IMR-90 (cell line): ENCODE measurements at regions not wholly inside any gene's neighbourhood (a gene's known extent, or its start where the extent isn't known, plus 50 kb on each side); places are given as distances from the start of the nearest gene placed in this dataset.

Source experiments
- ATAC-seq: fragments of 200-7000 bp; cut with Tn5 transposase; 2 replicates; pipeline ENCODE4 v1.9.1; 2020; ENCODE audit warnings: low read depth, mild to moderate bottlenecking, moderate library complexity
- BruUV-seq: library from RNA; stranded (reverse); fragments of 400-500 nt; replicated peaks from 2 replicates; lab custom pipeline; 2021; lab: Mats Ljungman, UMichigan
- CTCF ChIA-PET: fragments of 300-600 bp; formaldehyde crosslinking; extraction: SDS; loops from one replicate; lab custom pipeline; 2021; ENCODE audit warnings: antibody characterized with exemption; lab: Yijun Ruan, JAX
- POLR2A ChIA-PET: fragments of 300-600 bp; sonication (Branson Sonifier 250); formaldehyde crosslinking; loops from one replicate; lab custom pipeline; 2022; ENCODE audit warnings: antibody characterized with exemption; ENCODE audit not compliant: unreplicated experiment; lab: Charles Lee
- DNase-seq: peaks from one replicate; pipeline ENCODE4 v3.0.0; 2013
- H2AFZ ChIP-seq: replicated peaks from 2 replicates; pipeline ENCODE3; 2013; ENCODE audit warnings: low read length, mild to moderate bottlenecking; ENCODE audit not compliant: poor library complexity
- H2AK5ac ChIP-seq: 2 replicates; pipeline ENCODE4 v1.6.1; 2013; ENCODE audit warnings: low read depth, low read length, inconsistent platforms
- H2AK9ac ChIP-seq: replicated peaks from 2 replicates; pipeline ENCODE3; 2013; ENCODE audit warnings: mild to moderate bottlenecking, low read depth, low read length, moderate library complexity; ENCODE audit not compliant: poor library complexity
- H2BK120ac ChIP-seq: 2 replicates; pipeline ENCODE4 v1.6.1; 2013; ENCODE audit warnings: low read depth, low read length, inconsistent platforms
- H2BK15ac ChIP-seq: 3 replicates; pipeline ENCODE4 v1.6.1; 2013; ENCODE audit warnings: low read depth, low read length, inconsistent platforms
- H2BK20ac ChIP-seq: 2 replicates; pipeline ENCODE4 v1.6.1; 2013; ENCODE audit warnings: low read depth, mild to moderate bottlenecking, inconsistent platforms, low read length, moderate library complexity
- H2BK5ac ChIP-seq: 2 replicates; pipeline ENCODE4 v1.6.1; 2013; ENCODE audit warnings: mild to moderate bottlenecking, low read depth, low read length, inconsistent platforms; ENCODE audit not compliant: poor library complexity, severe bottlenecking
- H3K14ac ChIP-seq: replicated peaks from 2 replicates; pipeline ENCODE4 v1.6.1; 2013; ENCODE audit warnings: low read depth, low read length, inconsistent platforms
- H3K18ac ChIP-seq: 2 replicates; pipeline ENCODE4 v1.6.1; 2013; ENCODE audit warnings: low read depth, low read length, control low read depth
- H3K23ac ChIP-seq: 2 replicates; pipeline ENCODE4 v1.6.1; 2013; ENCODE audit warnings: low read depth, low read length, inconsistent platforms
- H3K27ac ChIP-seq: 2 replicates; pipeline ENCODE4 v1.5.1; 2013; ENCODE audit warnings: mild to moderate bottlenecking, control low read depth, low read length; ENCODE audit not compliant: insufficient read depth
- H3K27me3 ChIP-seq: 2 replicates; pipeline ENCODE4 v1.6.1; 2013; ENCODE audit warnings: low read length; ENCODE audit not compliant: control insufficient read depth, insufficient read depth
- H3K36me3 ChIP-seq: 2 replicates; pipeline ENCODE4 v1.6.1; 2013; ENCODE audit warnings: low read length, mixed read lengths; ENCODE audit not compliant: control insufficient read depth, insufficient read depth
- H3K4ac ChIP-seq: 2 replicates; pipeline ENCODE4 v1.6.1; 2013; ENCODE audit warnings: low read depth, low read length, inconsistent platforms
- H3K4me1 ChIP-seq: 2 replicates; pipeline ENCODE4 v1.6.1; 2013; ENCODE audit warnings: low read length, mixed read lengths; ENCODE audit not compliant: control insufficient read depth, insufficient read depth
- H3K4me2 ChIP-seq: 2 replicates; pipeline ENCODE4 v1.6.1; 2013; ENCODE audit warnings: low read depth, mild to moderate bottlenecking, control low read depth, low read length, moderate library complexity
- H3K4me3 ChIP-seq: 2 replicates; pipeline ENCODE4 v1.5.1; 2013; ENCODE audit warnings: low read depth, mild to moderate bottlenecking, control low read depth, low read length, moderate library complexity; ENCODE audit not compliant: insufficient read depth
- H3K56ac ChIP-seq: 2 replicates; pipeline ENCODE4 v1.6.1; 2013; ENCODE audit warnings: low read length, inconsistent platforms; ENCODE audit not compliant: insufficient read depth; ENCODE audit errors: extremely low read depth
- H3K79me1 ChIP-seq, 2 experiments: 2 replicates each; pipeline ENCODE4 v1.6.1; 2013; ENCODE audit warnings: low read length in 2 of 2, inconsistent platforms in 1 of 2, low read depth in 1 of 2
- H3K9ac ChIP-seq: 2 replicates; pipeline ENCODE4 v1.6.1; 2013; ENCODE audit warnings: low read depth, low read length, control low read depth
- H3K9me1 ChIP-seq: 2 replicates; pipeline ENCODE4 v1.6.1; 2013; ENCODE audit warnings: low read length, inconsistent platforms; ENCODE audit not compliant: insufficient read depth
- H3K9me3 ChIP-seq: 2 replicates; pipeline ENCODE4 v1.6.1; 2013; ENCODE audit warnings: low read length; ENCODE audit not compliant: control insufficient read depth, insufficient read depth
- H4K20me1 ChIP-seq: 2 replicates; pipeline ENCODE4 v1.6.1; 2013; ENCODE audit warnings: low read length, inconsistent platforms; ENCODE audit not compliant: insufficient read depth
- H4K5ac ChIP-seq: 2 replicates; pipeline ENCODE4 v1.6.1; 2013; ENCODE audit warnings: mild to moderate bottlenecking, low read depth, low read length, control low read depth
- H4K8ac ChIP-seq, 2 experiments: 2 replicates each; pipeline ENCODE4 v1.6.1; 2013; ENCODE audit warnings: low read depth in 2 of 2, low read length in 2 of 2, control low read depth in 1 of 2, inconsistent platforms in 1 of 2
- H4K91ac ChIP-seq: 2 replicates; pipeline ENCODE4 v1.6.1; 2013; ENCODE audit warnings: low read depth, low read length, inconsistent platforms; ENCODE audit not compliant: insufficient read depth
- BHLHE40 ChIP-seq: fragments of 150-350 bp; IDR thresholded peaks from 2 replicates; pipeline ENCODE4 v1.6.1; 2016; ENCODE audit warnings: mild to moderate bottlenecking, low read depth, low read length
- CEBPB ChIP-seq: IDR thresholded peaks from 2 replicates; pipeline ENCODE4 v1.6.1; 2012; ENCODE audit warnings: low read depth, low read length, improper control_type of control experiment
- CHD1 ChIP-seq: IDR thresholded peaks from 2 replicates; pipeline ENCODE4 v1.6.1; 2012; ENCODE audit warnings: low read depth, low read length, improper control_type of control experiment
- ELK1 ChIP-seq: fragments of 150-350 bp; IDR thresholded peaks from 2 replicates; pipeline ENCODE4 v1.6.1; 2016; ENCODE audit warnings: low read depth, mild to moderate bottlenecking, low read length, moderate library complexity, borderline replicate concordance
- FOS ChIP-seq: fragments of 150-350 bp; IDR thresholded peaks from 2 replicates; pipeline ENCODE4 v1.6.1; 2016; ENCODE audit warnings: low read depth, low read length
- MAFK ChIP-seq: IDR thresholded peaks from 2 replicates; pipeline ENCODE4 v1.6.1; 2012; ENCODE audit warnings: low read depth, low read length, improper control_type of control experiment
- MAZ ChIP-seq: IDR thresholded peaks from 2 replicates; pipeline ENCODE4 v1.6.1; 2012; ENCODE audit warnings: low read depth, mild to moderate bottlenecking, low read length, improper control_type of control experiment, moderate library complexity, borderline replicate concordance
- MXI1 ChIP-seq: IDR thresholded peaks from 2 replicates; pipeline ENCODE4 v1.6.1; 2012; ENCODE audit warnings: low read depth, mild to moderate bottlenecking, low read length, moderate library complexity, borderline replicate concordance
- NFE2L2 ChIP-seq: fragments of 150-350 bp; IDR thresholded peaks from 2 replicates; pipeline ENCODE4 v1.6.1; 2016; ENCODE audit warnings: low read depth, mild to moderate bottlenecking, low read length
- POLR2A ChIP-seq: IDR thresholded peaks from 2 replicates; pipeline ENCODE4 v1.6.1; 2012; ENCODE audit warnings: mild to moderate bottlenecking, low read depth, low read length
- RAD21 ChIP-seq: IDR thresholded peaks from 2 replicates; pipeline ENCODE4 v1.6.1; 2012; ENCODE audit warnings: low read length, improper control_type of control experiment
- RCOR1 ChIP-seq: IDR thresholded peaks from 2 replicates; pipeline ENCODE4 v1.6.1; 2012; ENCODE audit warnings: mild to moderate bottlenecking, low read length, improper control_type of control experiment; ENCODE audit not compliant: insufficient replicate concordance
- RFX5 ChIP-seq: IDR thresholded peaks from 2 replicates; pipeline ENCODE4 v1.8.0; 2012; ENCODE audit warnings: low read depth, mild to moderate bottlenecking, low read length, moderate library complexity
- WGBS, 2 experiments: methylation state at CpG; one replicate each; pipeline versions ENCODE4 v1.1.5 to v1.1.7; 2013; ENCODE audit warnings: missing lambda C conversion rate in 2 of 2; ENCODE audit not compliant: insufficient read length in 1 of 2; ENCODE audit errors: extremely low coverage in 2 of 2; 5-methylcytosine and 5-hydroxymethylcytosine counted together
- dilution Hi-C: fragments of 300-500 bp; cut with HindIII; formaldehyde crosslinking; loops from one replicate; pipeline ENCODE4 v1.14.3; 2018; ENCODE audit warnings: low sequenced_read_pairs; ENCODE audit not compliant: unreplicated experiment
- in situ Hi-C: fragments of 300-500 bp; cut with MboI; formaldehyde crosslinking; loops from 3 replicates; pipeline ENCODE4 v1.14.3; 2019; ENCODE audit warnings: low sequenced_read_pairs, inconsistent platforms, mixed read lengths
- intact Hi-C: fragments of 100-400 bp; cut with micrococcal nuclease; formaldehyde crosslinking; loops from 2 replicates; pipeline ENCODE4 v1.10.0; 2022
- TF ChIP-seq, protein P1 (sequence below): conservative IDR thresholded peaks from 2 replicates; pipeline ENCODE4 v1.5.1; 2012; ENCODE audit warnings: mild to moderate bottlenecking, low read depth, low read length, improper control_type of control experiment

DNA sequence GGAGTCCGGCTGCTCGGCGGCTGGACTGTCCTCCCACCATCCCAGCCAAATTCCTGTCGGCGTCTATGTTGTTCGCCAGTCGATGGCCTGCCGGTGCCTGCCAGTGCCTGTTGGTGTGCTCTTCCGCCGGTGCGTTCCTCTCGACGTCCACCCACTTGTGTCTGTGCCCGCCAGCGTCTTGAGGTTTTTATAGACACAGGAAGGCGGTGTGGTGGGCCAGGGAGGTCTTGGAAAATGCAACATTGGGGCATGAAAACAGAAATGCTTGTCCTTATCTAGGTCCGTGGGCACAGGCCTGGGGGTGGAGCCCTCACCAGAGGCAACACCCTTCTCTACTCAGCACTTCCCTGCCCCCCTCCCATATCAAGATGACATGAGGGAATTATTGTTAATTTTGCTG, 167.8 kb downstream of the IRF8 start:
- no peak overlapping the region for H4K91ac ChIP-seq
- no peak overlapping the region for H3K23ac ChIP-seq
- no peak for ATAC-seq
- no peak overlapping the region for H3K9ac ChIP-seq
- no peak overlapping the region for H3K4me3 ChIP-seq
- H2AFZ ChIP-seq = no peak overlapping the region
- CTCF ChIA-PET = interaction anchor here (0.6 kb wide), 1 partner anchor 17 kb away, joined by 3 read pairs; no protein-coding TSS in a partner anchor
- no peaks in the 10 kb centered on the region; the same call in 1 of the 2 replicates for H3K9me1 ChIP-seq
- no peak overlapping the region for H2BK20ac ChIP-seq
- no peaks in the 10 kb centered on the region for H3K79me1 ChIP-seq
- no peak overlapping the region for H3K27ac ChIP-seq
- POLR2A ChIA-PET = no interaction called here
- no peak overlapping the region for H3K18ac ChIP-seq
- no peak overlapping the region for H4K5ac ChIP-seq
- 88% methylated on average over 5 of the region's 17 CpGs; no CpG with 5 or more reads in 1 of the 2 experiments for WGBS, 2 experiments
- no peak overlapping the region for H2AK5ac ChIP-seq
- no peak for DNase-seq
- dilution Hi-C loops = no loop called here
- no peak overlapping the region for H3K56ac ChIP-seq
- no peak overlapping the region for H3K4ac ChIP-seq
- H3K4me1 ChIP-seq = no peaks in the 10 kb centered on the region
- no peak overlapping the region for H2BK15ac ChIP-seq
- H3K4me2 ChIP-seq = no peak overlapping the region
- no peak overlapping the region for H4K8ac ChIP-seq
- no peaks in the 10 kb centered on the region for H3K9me3 ChIP-seq
- TF ChIP-seq RAD21 = no peak
- no peak for TF ChIP-seq ELK1
- no peak for TF ChIP-seq POLR2A
- no peak for TF ChIP-seq MAZ
- no peak for TF ChIP-seq MXI1
- no peak for TF ChIP-seq CEBPB
- TF ChIP-seq NFE2L2 = no peak
- TF ChIP-seq BHLHE40 = no peak
- TF ChIP-seq, protein P1, sequence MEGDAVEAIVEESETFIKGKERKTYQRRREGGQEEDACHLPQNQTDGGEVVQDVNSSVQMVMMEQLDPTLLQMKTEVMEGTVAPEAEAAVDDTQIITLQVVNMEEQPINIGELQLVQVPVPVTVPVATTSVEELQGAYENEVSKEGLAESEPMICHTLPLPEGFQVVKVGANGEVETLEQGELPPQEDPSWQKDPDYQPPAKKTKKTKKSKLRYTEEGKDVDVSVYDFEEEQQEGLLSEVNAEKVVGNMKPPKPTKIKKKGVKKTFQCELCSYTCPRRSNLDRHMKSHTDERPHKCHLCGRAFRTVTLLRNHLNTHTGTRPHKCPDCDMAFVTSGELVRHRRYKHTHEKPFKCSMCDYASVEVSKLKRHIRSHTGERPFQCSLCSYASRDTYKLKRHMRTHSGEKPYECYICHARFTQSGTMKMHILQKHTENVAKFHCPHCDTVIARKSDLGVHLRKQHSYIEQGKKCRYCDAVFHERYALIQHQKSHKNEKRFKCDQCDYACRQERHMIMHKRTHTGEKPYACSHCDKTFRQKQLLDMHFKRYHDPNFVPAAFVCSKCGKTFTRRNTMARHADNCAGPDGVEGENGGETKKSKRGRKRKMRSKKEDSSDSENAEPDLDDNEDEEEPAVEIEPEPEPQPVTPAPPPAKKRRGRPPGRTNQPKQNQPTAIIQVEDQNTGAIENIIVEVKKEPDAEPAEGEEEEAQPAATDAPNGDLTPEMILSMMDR = no peak
- TF ChIP-seq MAFK = no peak
- TF ChIP-seq RFX5 = no peak
- TF ChIP-seq FOS = no peak
- no peak for TF ChIP-seq RCOR1
- no peak for TF ChIP-seq CHD1
- peaks cover 15% of the 10 kb centered on the region for H3K27me3 ChIP-seq
- no peaks in the 10 kb centered on the region for H3K36me3 ChIP-seq
- no peaks in the 10 kb centered on the region for H4K20me1 ChIP-seq
- H2AK9ac ChIP-seq = no peak overlapping the region
- no TSS peak for BruUV-seq
- in situ Hi-C loops = no loop called here
- intact Hi-C loops = no loop called here
- H3K14ac ChIP-seq = no peak overlapping the region
- no peak overlapping the region for H2BK120ac ChIP-seq
- H2BK5ac ChIP-seq = no peak overlapping the region
